ENCODE measurements at regions not wholly inside any gene's neighbourhood (a gene's known extent, or its start where the extent isn't known, plus 50 kb on each side); places are given as distances from the start of the nearest gene placed in this dataset.

DNA sequence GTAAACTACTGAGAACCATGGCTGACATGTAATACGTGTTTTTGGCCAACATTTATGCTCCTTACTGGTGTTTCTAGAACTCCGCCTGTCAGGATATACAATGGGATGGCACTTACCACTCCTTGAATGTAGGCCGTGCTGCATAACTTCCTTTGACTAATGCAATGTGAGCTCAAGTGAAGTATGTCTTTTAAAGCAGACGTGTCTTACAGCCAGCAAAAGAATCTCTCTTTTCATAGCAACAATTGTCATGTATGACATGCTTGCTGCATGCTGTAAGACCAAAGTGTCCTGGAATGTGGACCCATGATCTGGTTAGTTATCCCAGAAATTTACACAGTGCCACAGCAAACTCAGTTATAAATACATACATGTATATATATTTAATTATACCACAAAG lies 1202.7 kb upstream of the PIK3C3 start:
- CTCF ChIA-PET, result no interaction called here
- intact Hi-C loops (cut with micrococcal nuclease; ENCODE audit: unreplicated experiment), result no loop called here
- Histone ChIP-seq H3K4me1 (no peaks in the 10 kb centered on the region), H3K27me3 (replicated peaks; ENCODE audit: control insufficient read depth, insufficient read depth, low read length) (no peaks in the 10 kb centered on the region), H3K36me3 (ENCODE audit: control insufficient read depth, insufficient read depth, low read length) (no peaks in the 10 kb centered on the region), H3K9me3 (no peaks in the 10 kb centered on the region), H3K4me3 (ENCODE audit: low read depth, low read length) (no peak overlapping the region)
- Mint-ChIP-seq H3K27me3 (ENCODE audit: insufficient read depth, unreplicated experiment) (no peaks in the 10 kb centered on the region), H3K4me3 (ENCODE audit: unreplicated experiment) (no peak overlapping the region), H3K4me1 (ENCODE audit: low read depth, unreplicated experiment) (no peaks in the 10 kb centered on the region), H3K27ac (ENCODE audit: unreplicated experiment) (no peak overlapping the region), H3K36me3 (ENCODE audit: insufficient read depth, unreplicated experiment) (no peaks in the 10 kb centered on the region), H3K9me3 (ENCODE audit: unreplicated experiment) (no peaks in the 10 kb centered on the region)
- no peak for TF ChIP-seq CTCF (IDR thresholded peaks at IDR 0.05; ENCODE audit: insufficient read depth in 1 of 2, low read depth in 1 of 2, low read length in 1 of 2, severe bottlenecking in 1 of 2, unreplicated experiment in 1 of 2)
- no peak for DNase-seq
- BruUV-seq (replicated peaks), result no TSS peak
- POLR2A ChIA-PET, result no interaction called here

DNA sequence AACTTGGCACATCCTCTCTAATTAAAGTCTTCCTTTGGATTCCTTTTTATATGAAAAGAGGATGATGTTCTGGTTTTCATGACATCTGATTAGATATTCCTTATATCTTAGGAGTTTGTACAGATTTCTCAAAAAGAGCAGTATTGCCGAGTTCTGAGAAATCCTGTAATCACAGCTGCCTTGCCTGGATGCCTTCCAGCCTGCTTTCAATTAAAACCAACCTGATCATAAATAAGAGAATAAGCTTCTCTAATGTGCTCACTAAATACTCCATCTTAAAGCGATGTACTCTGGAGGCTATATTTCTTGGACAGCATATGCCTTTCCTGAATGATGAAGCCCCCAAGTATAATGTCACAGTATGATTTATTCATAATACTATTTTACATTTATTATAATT lies 1203.8 kb upstream of the PIK3C3 start:
- H3K36me3 Mint-ChIP-seq (ENCODE audit: insufficient read depth, unreplicated experiment), result no peaks in the 10 kb centered on the region
- no TSS peak for BruUV-seq (replicated peaks)
- H3K36me3 ChIP-seq (ENCODE audit: control insufficient read depth, insufficient read depth, low read length), result no peaks in the 10 kb centered on the region
- no peak for TF ChIP-seq CTCF (IDR thresholded peaks at IDR 0.05; ENCODE audit: insufficient read depth in 1 of 2, low read depth in 1 of 2, low read length in 1 of 2, severe bottlenecking in 1 of 2, unreplicated experiment in 1 of 2)
- no peaks in the 10 kb centered on the region for H3K4me1 Mint-ChIP-seq (ENCODE audit: low read depth, unreplicated experiment)
- H3K4me1 ChIP-seq, result no peaks in the 10 kb centered on the region
- no peaks in the 10 kb centered on the region for H3K9me3 ChIP-seq
- CTCF ChIA-PET, result no interaction called here
- intact Hi-C loops (cut with micrococcal nuclease; ENCODE audit: unreplicated experiment), result no loop called here
- no peaks in the 10 kb centered on the region for H3K27me3 Mint-ChIP-seq (ENCODE audit: insufficient read depth, unreplicated experiment)
- POLR2A ChIA-PET, result no interaction called here
- no peak overlapping the region for H3K27ac Mint-ChIP-seq (ENCODE audit: unreplicated experiment)
- no peak overlapping the region for H3K4me3 Mint-ChIP-seq (ENCODE audit: unreplicated experiment)
- no peaks in the 10 kb centered on the region for H3K27me3 ChIP-seq (replicated peaks; ENCODE audit: control insufficient read depth, insufficient read depth, low read length)
- no peak overlapping the region for H3K4me3 ChIP-seq (ENCODE audit: low read depth, low read length)
- no peaks in the 10 kb centered on the region for H3K9me3 Mint-ChIP-seq (ENCODE audit: unreplicated experiment)
- DNase-seq, result no peak

DNA sequence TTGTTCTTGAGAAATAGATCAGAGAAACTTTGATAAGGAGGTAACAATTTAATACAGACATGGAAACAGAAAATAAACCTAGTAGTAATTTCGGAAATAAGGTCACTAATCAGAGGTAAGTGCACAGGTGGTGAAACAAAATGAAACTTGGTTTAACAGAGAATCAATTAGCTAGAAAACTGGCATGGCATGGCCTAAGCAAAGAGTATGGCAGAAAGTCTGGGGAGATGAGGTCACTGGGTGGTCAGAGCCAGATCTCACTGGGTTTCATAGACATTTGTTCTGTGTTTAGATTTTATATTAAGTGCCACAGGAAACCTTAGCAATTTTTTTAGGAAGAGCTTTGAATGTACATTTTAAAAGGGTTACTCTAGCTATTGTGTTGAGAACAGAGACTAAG lies 1216.0 kb upstream of the PIK3C3 start:
- no peaks in the 10 kb centered on the region for H3K27me3 ChIP-seq (replicated peaks; ENCODE audit: control insufficient read depth, insufficient read depth, low read length)
- Mint-ChIP-seq H3K9me3 (ENCODE audit: unreplicated experiment) (no peaks in the 10 kb centered on the region), H3K27me3 (ENCODE audit: insufficient read depth, unreplicated experiment) (peaks cover 3% of the 10 kb centered on the region), H3K36me3 (ENCODE audit: insufficient read depth, unreplicated experiment) (no peaks in the 10 kb centered on the region), H3K4me3 (ENCODE audit: unreplicated experiment) (no peak overlapping the region), H3K27ac (ENCODE audit: unreplicated experiment) (no peak overlapping the region), H3K4me1 (ENCODE audit: low read depth, unreplicated experiment) (no peaks in the 10 kb centered on the region)
- no peaks in the 10 kb centered on the region for H3K4me1 ChIP-seq
- intact Hi-C loops (cut with micrococcal nuclease; ENCODE audit: unreplicated experiment), result no loop called here
- ChIA-PET POLR2A (no interaction called here), CTCF (no interaction called here)
- no TSS peak for BruUV-seq (replicated peaks)
- no peak overlapping the region for H3K4me3 ChIP-seq (ENCODE audit: low read depth, low read length)
- TF ChIP-seq CTCF (IDR thresholded peaks at IDR 0.05; ENCODE audit: insufficient read depth in 1 of 2, low read depth in 1 of 2, low read length in 1 of 2, severe bottlenecking in 1 of 2, unreplicated experiment in 1 of 2), result no peak
- DNase-seq, result no peak
- H3K9me3 ChIP-seq, result no peaks in the 10 kb centered on the region
- H3K36me3 ChIP-seq (ENCODE audit: control insufficient read depth, insufficient read depth, low read length), result no peaks in the 10 kb centered on the region

Measured in Caco-2 (cell line).